Immature natural killer cell (primary cell): ENCODE measurements at regions not wholly inside any gene's neighbourhood (a gene's known extent, or its start where the extent isn't known, plus 50 kb on each side); places are given as distances from the start of the nearest gene placed in this dataset.
A peak's percentile ranks its signal among the peaks of the same experiment; 100 is the strongest.
"Not testable (repeated sequence)": the region's sequence is repeated elsewhere in the genome, so short reads cannot be mapped to it uniquely, and the experiment has no call there.

Source experiments
- DNase-seq, 3 donors: peaks; one replicate each; pipeline ENCODE4 v3.0.0; 2022; ENCODE audit warnings: mixed read lengths in 1 of 3
- H3K27ac Mint-ChIP-seq, 6 donors: one replicate each; pipeline ENCODE4 v1.8.0; 2020; ENCODE audit warnings: mixed read lengths in 6 of 6, mild to moderate bottlenecking in 5 of 6, inconsistent platforms in 4 of 6, moderate library complexity in 3 of 6
- H3K27me3 Mint-ChIP-seq, 3 donors: one replicate each; pipeline ENCODE4 v1.8.0; 2020 to 2021; ENCODE audit warnings: low read depth in 3 of 3, mild to moderate bottlenecking in 3 of 3, mixed read lengths in 3 of 3, moderate library complexity in 3 of 3, inconsistent platforms in 1 of 3
- H3K36me3 Mint-ChIP-seq, 3 donors: one replicate each; pipeline ENCODE4 v1.8.0; 2020; ENCODE audit warnings: mixed read lengths in 3 of 3, inconsistent platforms in 2 of 3, mild to moderate bottlenecking in 2 of 3
- H3K4me1 Mint-ChIP-seq, 2 donors: one replicate each; pipeline ENCODE4 v1.8.0; 2020; ENCODE audit warnings: inconsistent platforms in 2 of 2, mild to moderate bottlenecking in 2 of 2, mixed read lengths in 2 of 2, moderate library complexity in 1 of 2
- H3K4me3 Mint-ChIP-seq, 5 donors: one replicate each; pipeline ENCODE4 v1.8.0; 2020; ENCODE audit warnings: mild to moderate bottlenecking in 5 of 5, mixed read lengths in 5 of 5, inconsistent platforms in 3 of 5, moderate library complexity in 3 of 5
- H3K9me3 Mint-ChIP-seq, 6 donors: one replicate each; pipeline ENCODE4 v1.8.0; 2020; ENCODE audit warnings: mild to moderate bottlenecking in 6 of 6, mixed read lengths in 6 of 6, inconsistent platforms in 4 of 6, moderate library complexity in 3 of 6

DNA sequence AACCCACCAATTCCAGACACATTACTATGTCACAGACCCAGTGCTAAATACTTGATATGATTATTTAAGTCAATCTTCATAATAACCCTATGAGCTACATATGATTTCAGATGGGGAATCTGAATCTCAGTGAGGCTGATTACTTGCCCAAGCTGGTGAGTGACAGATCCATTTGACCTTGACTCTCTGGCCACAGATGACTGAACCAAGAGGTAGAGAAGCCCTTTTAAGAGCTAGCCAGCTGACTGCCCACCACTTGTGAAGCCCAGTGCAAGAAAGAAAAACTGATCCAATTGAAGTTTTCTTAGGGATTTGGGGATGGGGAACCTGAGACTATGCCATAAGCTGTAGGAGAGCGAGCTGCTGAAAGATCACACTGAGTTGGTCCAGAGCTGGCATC is 124.7 kb upstream of the SPATA12 start:
- no peak overlapping the region for H3K27ac Mint-ChIP-seq

DNA sequence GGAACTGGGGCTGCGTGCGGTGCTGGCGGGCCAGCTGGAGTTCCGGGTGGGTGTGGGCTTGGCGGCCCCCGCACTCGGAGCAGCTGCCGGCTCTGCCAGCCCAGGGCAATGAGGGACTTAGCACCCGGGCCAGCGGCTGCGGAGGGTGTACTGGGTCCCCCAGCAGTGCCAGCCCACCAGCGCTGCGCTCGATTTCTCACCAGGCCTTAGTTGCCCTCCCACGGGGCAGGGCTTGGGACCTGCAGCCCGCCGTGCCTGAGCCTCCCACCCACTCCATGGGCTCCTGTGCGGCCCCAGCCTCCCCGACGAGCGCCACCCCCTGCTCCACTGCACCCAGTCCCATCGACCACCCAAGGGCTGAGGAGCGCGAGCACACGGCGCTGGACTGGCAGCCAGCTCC is 126.0 kb upstream of the SPATA12 start:
- H3K36me3 Mint-ChIP-seq, DNase-seq, H3K4me1 Mint-ChIP-seq, H3K4me3 Mint-ChIP-seq, H3K27me3 Mint-ChIP-seq, H3K27ac Mint-ChIP-seq, H3K9me3 Mint-ChIP-seq: not testable (repeated sequence)

More for the DNA sequence above, 124.7 kb upstream of the SPATA12 start:
- peaks cover 0 to 5% (median 1%) of the 10 kb centered on the region in 6 donors for H3K9me3 Mint-ChIP-seq
- H3K27me3 Mint-ChIP-seq, result peaks cover 2 to 7% (median 2%) of the 10 kb centered on the region in 3 donors
- no peak for DNase-seq
- H3K4me1 Mint-ChIP-seq, result no peaks in the 10 kb centered on the region
- no peak overlapping the region for H3K4me3 Mint-ChIP-seq
- H3K36me3 Mint-ChIP-seq, result peaks cover 3 to 5% (median 5%) of the 10 kb centered on the region in 3 donors

GRCh38 chr3:56933803-56934202 is 126.7 kb upstream of the SPATA12 start:
- peaks cover under 1 to 1% of the 10 kb centered on the region in 2 donors for H3K4me1 Mint-ChIP-seq
- no peak for DNase-seq
- H3K9me3 Mint-ChIP-seq, result peaks cover 0 to 5% (median 1%) of the 10 kb centered on the region in 6 donors
- peaks cover 2 to 7% (median 2%) of the 10 kb centered on the region in 3 donors for H3K27me3 Mint-ChIP-seq
- H3K4me3 Mint-ChIP-seq, result no peak overlapping the region
- H3K36me3 Mint-ChIP-seq, result peaks cover 3 to 5% (median 5%) of the 10 kb centered on the region in 3 donors
- no peak overlapping the region for H3K27ac Mint-ChIP-seq

- Mint-ChIP-seq H3K36me3 (peaks cover 3 to 5% (median 5%) of the 10 kb centered on the region in 3 donors), H3K27ac (no peak overlapping the region), H3K27me3 (peaks cover 2 to 7% (median 2%) of the 10 kb centered on the region in 3 donors), H3K4me1 (peaks cover 10 to 11% of the 10 kb centered on the region in 2 donors), H3K4me3 (no peak overlapping the region), H3K9me3 (peaks cover 0 to 5% (median 1%) of the 10 kb centered on the region in 6 donors)
- no peak for DNase-seq
These were observed 127.6 kb upstream of the SPATA12 start for GRCh38 chr3:56932866-56933265.

GRCh38 chr3:56931836-56932235 is 128.6 kb upstream of the SPATA12 start:
- Mint-ChIP-seq H3K36me3 (peaks cover 3 to 5% (median 5%) of the 10 kb centered on the region in 3 donors), H3K27me3 (peaks cover 2 to 7% (median 2%) of the 10 kb centered on the region in 3 donors), H3K9me3 (peaks cover 0 to 5% (median 1%) of the 10 kb centered on the region in 6 donors), H3K27ac (no peak overlapping the region), H3K4me3 (no peak overlapping the region), H3K4me1 (peaks cover 10 to 12% of the 10 kb centered on the region in 2 donors)
- DNase-seq, result no peak

GRCh38 chr3:56930706-56931105 is 129.0 kb upstream of the ARHGEF3 start:
- Mint-ChIP-seq H3K4me3 (no peak overlapping the region), H3K27ac (peak overlapping the region in 1 of 6 donors; percentile 51), H3K9me3 (peaks cover 0 to 5% (median 1%) of the 10 kb centered on the region in 6 donors), H3K4me1 (peaks cover 10 to 12% of the 10 kb centered on the region in 2 donors), H3K27me3 (peaks cover 2 to 3% (median 2%) of the 10 kb centered on the region in 3 donors), H3K36me3 (peaks cover 3 to 5% (median 5%) of the 10 kb centered on the region in 3 donors)
- no peak for DNase-seq

- no peak overlapping the region for H3K4me3 Mint-ChIP-seq
- no peak overlapping the region for H3K27ac Mint-ChIP-seq
- peaks cover 10 to 12% of the 10 kb centered on the region in 2 donors for H3K4me1 Mint-ChIP-seq
These were observed 128.3 kb upstream of the ARHGEF3 start for GRCh38 chr3:56929809-56930615.

DNA sequence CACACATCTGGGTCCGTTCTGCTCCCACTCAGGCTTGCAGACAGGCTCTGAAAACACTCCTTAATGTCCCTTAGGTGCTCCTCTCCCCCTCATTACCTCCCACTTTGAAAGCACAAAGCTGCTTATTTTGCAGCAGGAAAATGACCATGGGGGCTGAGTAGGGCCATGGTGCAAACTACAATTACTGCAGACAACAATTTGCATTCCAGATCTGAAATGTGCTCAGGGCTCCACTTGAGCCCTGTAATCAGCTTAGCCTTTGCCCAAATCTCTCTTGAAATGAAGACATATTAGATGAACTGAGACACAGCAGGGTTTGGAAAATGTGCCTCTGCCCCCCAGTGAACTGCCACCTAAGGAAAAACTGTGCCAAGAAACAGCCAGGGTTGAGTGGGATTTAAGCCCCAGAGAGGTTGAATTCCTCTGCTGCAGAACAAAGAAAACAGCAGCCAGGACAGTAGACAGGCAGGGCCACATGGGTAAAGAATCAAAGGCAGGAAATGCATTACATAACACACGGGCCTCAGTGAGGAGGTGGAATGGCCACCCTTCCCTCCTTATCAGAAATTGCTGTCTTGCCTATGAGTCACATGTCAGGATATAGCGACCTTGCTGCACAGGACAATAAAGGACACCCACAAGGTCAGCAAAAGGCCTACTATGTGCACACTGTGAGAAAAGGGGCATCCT is 126.8 kb upstream of the ARHGEF3 start:
- Mint-ChIP-seq H3K9me3 (peaks cover 0 to 3% (median 0%) of the 10 kb centered on the region in 6 donors), H3K4me3 (no peak overlapping the region), H3K27me3 (no peaks in the 10 kb centered on the region), H3K4me1 (peaks cover 24 to 27% of the 10 kb centered on the region in 2 donors), H3K27ac (peak overlapping the region in 5 of 6 donors; percentile 32 to 81 (median 58)), H3K36me3 (peaks cover 0 to 5% (median 0%) of the 10 kb centered on the region in 3 donors)
- peak in 1 of 3 donors; percentile 3 for DNase-seq

More at GRCh38 chr3:56929809-56930615, 128.3 kb upstream of the ARHGEF3 start:
- no peaks in the 10 kb centered on the region for H3K27me3 Mint-ChIP-seq
- peaks cover 0 to 5% (median 1%) of the 10 kb centered on the region in 6 donors for H3K9me3 Mint-ChIP-seq
- no peak for DNase-seq
- peaks cover 3 to 5% (median 5%) of the 10 kb centered on the region in 3 donors for H3K36me3 Mint-ChIP-seq

GRCh38 chr3:56927855-56928254 is 126.1 kb upstream of the ARHGEF3 start:
- H3K27me3 Mint-ChIP-seq, result no peaks in the 10 kb centered on the region
- peaks cover 30% of the 10 kb centered on the region in 2 donors for H3K4me1 Mint-ChIP-seq

DNA sequence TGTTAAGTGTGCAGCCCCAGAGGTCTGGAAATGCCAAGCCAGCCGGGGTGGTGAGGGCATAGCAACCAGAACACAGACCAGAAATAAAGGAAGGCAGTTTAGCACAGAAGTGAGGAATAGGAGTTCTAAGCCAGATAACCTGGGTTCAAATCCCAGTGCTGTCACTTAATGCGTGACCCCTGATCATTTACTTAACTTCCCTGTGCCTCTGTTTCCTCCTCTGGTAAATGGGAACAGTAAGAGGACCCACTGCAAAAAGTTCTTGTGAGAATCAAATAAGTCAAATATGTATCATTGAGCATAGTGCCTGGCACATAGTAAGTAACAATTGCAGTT is 125.2 kb upstream of the ARHGEF3 start:
- no peak for DNase-seq
- peaks cover 0 to 2% (median 0%) of the 10 kb centered on the region in 3 donors for H3K27me3 Mint-ChIP-seq
- H3K4me3 Mint-ChIP-seq, result no peak overlapping the region
- peak overlapping the region in 4 of 6 donors; percentile 2 to 69 (median 34) for H3K27ac Mint-ChIP-seq
- H3K36me3 Mint-ChIP-seq, result no peaks in the 10 kb centered on the region
- peaks cover 39 to 40% of the 10 kb centered on the region in 2 donors for H3K4me1 Mint-ChIP-seq
- no peaks in the 10 kb centered on the region for H3K9me3 Mint-ChIP-seq

More at GRCh38 chr3:56927855-56928254, 126.1 kb upstream of the ARHGEF3 start:
- Mint-ChIP-seq H3K9me3 (peaks cover 0 to under 1% (median 0%) of the 10 kb centered on the region in 6 donors), H3K36me3 (peaks cover 0 to 2% (median 0%) of the 10 kb centered on the region in 3 donors), H3K4me3 (no peak overlapping the region), H3K27ac (peak overlapping the region in 4 of 6 donors; percentile 36 to 58 (median 55))
- DNase-seq, result no peak

DNA sequence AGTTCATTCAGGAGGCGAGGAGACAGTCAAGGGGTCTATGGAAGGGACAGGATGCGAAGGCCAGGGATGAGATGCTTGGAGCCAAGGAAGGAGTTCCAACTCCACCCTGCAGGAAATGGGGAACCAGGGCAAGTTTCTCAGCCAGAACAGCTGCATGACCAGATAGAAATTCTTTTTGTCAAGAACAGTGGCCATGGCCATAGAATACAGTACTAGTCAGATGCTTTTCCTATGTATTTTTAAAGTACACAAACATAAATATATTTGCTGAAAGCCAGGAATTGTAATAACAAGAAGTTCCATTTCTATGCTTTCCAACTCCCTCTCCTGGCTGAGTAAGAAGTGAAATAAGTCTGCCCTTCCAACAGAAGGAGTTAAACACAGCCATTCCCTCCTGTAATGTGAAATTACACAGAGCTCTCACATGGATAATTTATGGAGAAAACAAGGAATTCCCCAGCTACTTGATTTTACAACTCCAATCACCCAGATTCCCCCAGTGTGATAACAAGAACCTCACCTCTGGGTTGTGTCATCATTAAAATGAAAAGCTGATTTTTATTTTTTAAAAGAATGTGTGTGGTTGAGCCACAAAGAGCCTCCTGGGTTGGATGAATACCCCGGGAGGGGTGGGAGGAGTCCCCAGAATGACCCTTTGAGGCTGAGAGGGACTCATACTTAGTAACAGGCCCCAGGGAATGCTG is 124.6 kb upstream of the ARHGEF3 start:
- Mint-ChIP-seq H3K4me1 (peaks cover 44 to 45% of the 10 kb centered on the region in 2 donors), H3K27ac (peak overlapping the region in 5 of 6 donors; percentile 2 to 69 (median 26)), H3K4me3 (no peak overlapping the region), H3K27me3 (peaks cover 0 to 2% (median 0%) of the 10 kb centered on the region in 3 donors), H3K9me3 (no peaks in the 10 kb centered on the region), H3K36me3 (no peaks in the 10 kb centered on the region)
- DNase-seq, result no peak

GRCh38 chr3:56924700-56925099 is 123.0 kb upstream of the ARHGEF3 start:
- not testable (repeated sequence) for H3K27me3 Mint-ChIP-seq, H3K36me3 Mint-ChIP-seq, DNase-seq, H3K9me3 Mint-ChIP-seq
- H3K27ac Mint-ChIP-seq, result peak overlapping the region; percentile 65 to 91 (median 87)
- H3K4me1 Mint-ChIP-seq, result peaks cover 50 to 56% of the 10 kb centered on the region in 2 donors
- peak overlapping the region in 1 of 5 donors; percentile 2 for H3K4me3 Mint-ChIP-seq

DNA sequence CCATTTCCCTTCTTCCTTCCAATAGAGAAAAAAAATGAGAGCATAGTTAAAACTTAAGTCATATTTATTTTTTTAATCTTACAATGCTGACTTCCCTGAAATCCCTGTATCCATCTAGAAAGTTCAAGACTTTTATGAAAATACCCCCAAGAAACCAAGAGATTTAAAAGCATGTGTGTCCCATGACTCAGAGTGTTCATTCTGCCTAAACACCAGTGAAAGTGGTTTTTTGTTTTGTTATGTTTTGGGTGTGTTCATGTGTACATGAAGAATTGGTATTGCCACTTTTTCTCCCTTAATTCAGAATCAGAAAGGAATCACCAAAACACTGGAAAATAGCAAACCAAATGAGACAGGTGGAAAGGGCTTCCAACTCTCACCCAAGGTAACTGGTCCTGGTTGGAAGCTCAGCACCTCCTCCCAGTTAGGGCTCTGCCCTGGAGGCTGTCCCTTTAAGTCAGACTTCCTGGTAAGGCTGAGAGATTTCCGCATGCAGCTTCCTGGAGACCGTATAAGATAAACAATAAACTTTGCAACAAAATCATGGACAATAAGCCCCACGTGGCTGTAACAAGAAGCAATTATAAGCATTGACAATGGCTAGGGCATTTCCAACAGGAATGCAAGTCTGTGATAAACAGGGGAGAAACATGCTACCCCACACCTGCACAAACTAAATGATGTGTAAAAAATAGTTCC is 121.9 kb upstream of the ARHGEF3 start:
- Mint-ChIP-seq H3K36me3 (no peaks in the 10 kb centered on the region), H3K4me3 (peak overlapping the region; percentile 41 to 88 (median 69)), H3K4me1 (peaks cover 56 to 64% of the 10 kb centered on the region in 2 donors), H3K27me3 (peaks cover 0 to 2% (median 0%) of the 10 kb centered on the region in 3 donors), H3K27ac (peak overlapping the region; percentile 86 to 97 (median 91)), H3K9me3 (no peaks in the 10 kb centered on the region)
- peak; percentile 68 to 71 (median 70) for DNase-seq
